GM12878 (cell line): ENCODE measurements at regions not wholly inside any gene's neighbourhood (a gene's known extent, or its start where the extent isn't known, plus 50 kb on each side); places are given as distances from the start of the nearest gene placed in this dataset.

Experiments used
- ATAC-seq: fragments of 200-7000 bp; cut with Tn5 transposase; 3 replicates; pipeline ENCODE4 v1.9.1; 2020; ENCODE audit warnings: mild to moderate bottlenecking, moderate library complexity
- BruUV-seq: library from RNA; stranded (reverse); fragments of 400-500 nt; replicated peaks from 2 replicates; lab custom pipeline; 2021; lab: Mats Ljungman, UMichigan
- CTCF ChIA-PET: fragments of 300-600 bp; sonication (Branson Sonifier 250); formaldehyde crosslinking; extraction: SDS; loops from one replicate; lab custom pipeline; 2021; ENCODE audit warnings: inconsistent platforms; lab: Yijun Ruan, JAX
- POLR2A ChIA-PET: fragments of 350-600 bp; formaldehyde crosslinking; extraction: SDS; loops from one replicate; lab custom pipeline; 2021; ENCODE audit warnings: inconsistent platforms; lab: Charles Lee
- RAD21 ChIA-PET: fragments of 300-600 bp; sonication (Branson Sonifier 250); formaldehyde crosslinking; loops from one replicate; lab custom pipeline; 2023; ENCODE audit warnings: antibody characterized with exemption; ENCODE audit not compliant: unreplicated experiment; lab: Charles Lee
- SMC1A ChIA-PET: fragments of 300-600 bp; sonication (Branson Sonifier 250); formaldehyde crosslinking; loops from one replicate; lab custom pipeline; 2023; ENCODE audit not compliant: unreplicated experiment, uncharacterized antibody; lab: Charles Lee
- DNase-seq: peaks from one replicate; pipeline ENCODE4 v3.0.0-alpha.2; 2011; ENCODE audit warnings: low read depth, low spot score
- FAIRE-seq: peaks from 3 replicates; lab custom pipeline; 2011; peaks lifted over from hg19 to GRCh38; lab: Jason Lieb, UNC
- H2AFZ ChIP-seq: 2 replicates; pipeline ENCODE4 v1.6.0; 2011; ENCODE audit warnings: low read depth, low read length, control low read depth; ENCODE audit not compliant: control insufficient read depth
- H3K27ac ChIP-seq: 2 replicates; pipeline ENCODE4 v1.5.1; 2011; ENCODE audit warnings: control low read depth; ENCODE audit not compliant: control insufficient read depth, insufficient read depth
- H3K27me3 ChIP-seq, 2 experiments: replicated peaks in 1 of 2; 2 replicates each; pipeline versions ENCODE4 v1.6.0 to v1.6.1; 2011; ENCODE audit warnings: low read length in 1 of 2; ENCODE audit not compliant: control insufficient read depth in 2 of 2, insufficient read depth in 2 of 2
- H3K36me3 ChIP-seq, 2 experiments: 2 replicates each; pipeline ENCODE4 v1.5.1; 2011; ENCODE audit warnings: low read length in 1 of 2; ENCODE audit not compliant: control insufficient read depth in 2 of 2, insufficient read depth in 2 of 2
- H3K4me1 ChIP-seq: 2 replicates; pipeline ENCODE4 v1.6.1; 2011; ENCODE audit warnings: mild to moderate bottlenecking, low read length, moderate library complexity, mixed read lengths; ENCODE audit not compliant: control insufficient read depth, insufficient read depth
- H3K4me2 ChIP-seq: 2 replicates; pipeline ENCODE4 v1.6.0; 2011; ENCODE audit warnings: control low read depth; ENCODE audit not compliant: control insufficient read depth, insufficient read depth
- H3K4me3 ChIP-seq: fragments of 200-600 bp; sonication (generic); 2 replicates; pipeline ENCODE4 v1.5.1; 2016
- H3K79me2 ChIP-seq: 2 replicates; pipeline ENCODE4 v1.6.0; 2011; ENCODE audit warnings: low read length; ENCODE audit not compliant: control insufficient read depth, insufficient read depth
- H3K9ac ChIP-seq: 2 replicates; pipeline ENCODE4 v1.8.0; 2011; ENCODE audit warnings: low read length, control low read depth, mixed read lengths; ENCODE audit not compliant: control insufficient read depth, insufficient read depth
- H3K9me3 ChIP-seq: replicated peaks from 3 replicates; pipeline ENCODE4 v1.5.1; 2011; ENCODE audit warnings: mild to moderate bottlenecking, low read length; ENCODE audit not compliant: control insufficient read depth, insufficient read depth
- H4K20me1 ChIP-seq: 2 replicates; pipeline ENCODE4 v1.6.0; 2011; ENCODE audit not compliant: control insufficient read depth, insufficient read depth
- ASH2L ChIP-seq: fragments of 300-600, 200-600 bp; sonication (generic); IDR thresholded peaks from 2 replicates; pipeline ENCODE4 v1.6.1; 2017; ENCODE audit warnings: low read depth, mild to moderate bottlenecking, borderline replicate concordance
- CBX5 ChIP-seq: sonication (generic); IDR thresholded peaks from 2 replicates; pipeline ENCODE4 v1.6.1; 2016; ENCODE audit warnings: low read depth, moderate library complexity, mild to moderate bottlenecking, inconsistent platforms
- CEBPB ChIP-seq, 2 experiments: fragments of 150-350 bp in 1 of 2; IDR thresholded peaks; 2 replicates each; pipeline ENCODE4 v1.6.1; 2012 to 2014; ENCODE audit warnings: low read depth in 2 of 2, low read length in 2 of 2, borderline replicate concordance in 1 of 2, inconsistent platforms in 1 of 2
- EED ChIP-seq: sonication (generic); IDR thresholded peaks from 2 replicates; pipeline ENCODE4 v1.6.1; 2016; ENCODE audit warnings: antibody characterized with exemption, low read depth
- EP300 ChIP-seq, 2 experiments: fragments of 150-350 bp in 1 of 2; IDR thresholded peaks; 2 replicates each; pipeline ENCODE4 v1.6.1; 2011 to 2012; ENCODE audit warnings: low read depth in 2 of 2, low read length in 2 of 2, borderline replicate concordance in 1 of 2, improper control_type of control experiment in 1 of 2, inconsistent platforms in 1 of 2; ENCODE audit not compliant: control insufficient read depth in 1 of 2
- FOS ChIP-seq: IDR thresholded peaks from 3 replicates; pipeline ENCODE4 v1.6.1; 2011; ENCODE audit warnings: borderline replicate concordance; ENCODE audit not compliant: insufficient read length; ENCODE audit errors: extremely low read depth
- FOXK2 ChIP-seq: fragments of 450-650 bp; IDR thresholded peaks from 2 replicates; pipeline ENCODE4 v1.6.1; 2017; ENCODE audit warnings: mild to moderate bottlenecking, moderate library complexity
- GATAD2B ChIP-seq: fragments of 450-650 bp; conservative IDR thresholded peaks from 2 replicates; pipeline ENCODE4 v1.6.1; 2017; ENCODE audit warnings: low read depth, mild to moderate bottlenecking, moderate library complexity
- HDAC6 ChIP-seq: fragments of 200-600 bp; sonication (generic); IDR thresholded peaks from one replicate; pipeline ENCODE4 v1.8.0; 2017; ENCODE audit warnings: antibody characterized with exemption; ENCODE audit not compliant: unreplicated experiment
- HDGF ChIP-seq: fragments of 450-650 bp; IDR thresholded peaks from 2 replicates; pipeline ENCODE4 v1.6.1; 2016; ENCODE audit warnings: antibody characterized with exemption
- KAT2A ChIP-seq: conservative IDR thresholded peaks from 2 replicates; pipeline ENCODE4 v1.6.1; 2011; ENCODE audit warnings: low read depth, low read length; ENCODE audit not compliant: control insufficient read depth
- MEF2B ChIP-seq: fragments of 450-650 bp; IDR thresholded peaks from 2 replicates; pipeline ENCODE4 v1.6.1; 2018; ENCODE audit warnings: mild to moderate bottlenecking, moderate library complexity; ENCODE audit not compliant: partially characterized antibody, poor library complexity, severe bottlenecking
- MTA2 ChIP-seq: fragments of 450-650 bp; IDR thresholded peaks from 2 replicates; pipeline ENCODE4 v1.6.1; 2016; ENCODE audit warnings: low read depth, mild to moderate bottlenecking, moderate library complexity
- SREBF1 ChIP-seq: IDR thresholded peaks from 2 replicates; pipeline ENCODE4 v1.6.1; 2012; ENCODE audit warnings: mild to moderate bottlenecking, low read length
- SUPT20H ChIP-seq: IDR thresholded peaks from 2 replicates; pipeline ENCODE4 v1.6.1; 2011; ENCODE audit warnings: low read depth, mild to moderate bottlenecking, low read length, moderate library complexity, borderline replicate concordance; ENCODE audit not compliant: control insufficient read depth
- WGBS: methylation state at CpG from one replicate; pipeline ENCODE4 v1.1.6; 2016; ENCODE audit warnings: low lambda C conversion rate; ENCODE audit not compliant: insufficient replicate concordance, insufficient coverage; ENCODE audit errors: missing lambda C conversion rate; 5-methylcytosine and 5-hydroxymethylcytosine counted together
- in situ Hi-C: fragments of 300-500 bp; cut with MboI; formaldehyde crosslinking; loops from 9 replicates; pipeline ENCODE4 v1.14.3; 2018; ENCODE audit warnings: mixed read lengths
- intact Hi-C: fragments of 100-400 bp; cut with micrococcal nuclease; formaldehyde crosslinking; loops from one replicate; pipeline ENCODE4 v1.14.2; 2022; ENCODE audit not compliant: unreplicated experiment
- TF ChIP-seq, protein P1 (sequence below): fragments of 450-650 bp; IDR thresholded peaks from 2 replicates; pipeline ENCODE4 v1.6.1; 2016; ENCODE audit warnings: mild to moderate bottlenecking, moderate library complexity, borderline replicate concordance
- TF ChIP-seq, protein P2 (sequence below): fragments of 450-650 bp; IDR thresholded peaks from 2 replicates; pipeline ENCODE4 v1.6.1; 2017; ENCODE audit warnings: borderline replicate concordance
- TF ChIP-seq, protein P3 (sequence below): IDR thresholded peaks from 2 replicates; pipeline ENCODE4 v1.6.1; 2012; ENCODE audit warnings: low read depth, low read length, improper control_type of control experiment

DNA sequence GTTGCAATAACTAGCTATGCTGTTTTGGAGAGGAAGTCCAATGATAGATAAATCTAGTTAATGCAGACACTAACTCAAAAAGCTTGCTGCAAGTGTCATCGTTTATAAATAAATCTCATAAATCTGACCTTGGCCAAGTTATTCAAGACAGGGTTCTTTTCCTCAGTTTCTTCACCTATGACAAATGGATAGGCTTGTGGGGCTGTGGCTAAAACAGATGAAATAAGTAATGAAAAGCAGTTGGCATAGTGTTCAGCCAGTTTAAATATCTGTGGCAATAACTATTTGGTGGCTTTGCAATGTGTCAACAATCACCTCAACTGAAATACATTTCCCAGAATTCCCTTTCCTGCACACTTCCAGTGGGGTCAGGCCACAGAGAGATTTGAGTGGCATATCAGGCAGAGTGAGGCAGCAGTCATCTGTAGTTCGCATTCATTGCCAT, 169.9 kb downstream of the DYRK2 start (continued):
- TF ChIP-seq, protein P1, sequence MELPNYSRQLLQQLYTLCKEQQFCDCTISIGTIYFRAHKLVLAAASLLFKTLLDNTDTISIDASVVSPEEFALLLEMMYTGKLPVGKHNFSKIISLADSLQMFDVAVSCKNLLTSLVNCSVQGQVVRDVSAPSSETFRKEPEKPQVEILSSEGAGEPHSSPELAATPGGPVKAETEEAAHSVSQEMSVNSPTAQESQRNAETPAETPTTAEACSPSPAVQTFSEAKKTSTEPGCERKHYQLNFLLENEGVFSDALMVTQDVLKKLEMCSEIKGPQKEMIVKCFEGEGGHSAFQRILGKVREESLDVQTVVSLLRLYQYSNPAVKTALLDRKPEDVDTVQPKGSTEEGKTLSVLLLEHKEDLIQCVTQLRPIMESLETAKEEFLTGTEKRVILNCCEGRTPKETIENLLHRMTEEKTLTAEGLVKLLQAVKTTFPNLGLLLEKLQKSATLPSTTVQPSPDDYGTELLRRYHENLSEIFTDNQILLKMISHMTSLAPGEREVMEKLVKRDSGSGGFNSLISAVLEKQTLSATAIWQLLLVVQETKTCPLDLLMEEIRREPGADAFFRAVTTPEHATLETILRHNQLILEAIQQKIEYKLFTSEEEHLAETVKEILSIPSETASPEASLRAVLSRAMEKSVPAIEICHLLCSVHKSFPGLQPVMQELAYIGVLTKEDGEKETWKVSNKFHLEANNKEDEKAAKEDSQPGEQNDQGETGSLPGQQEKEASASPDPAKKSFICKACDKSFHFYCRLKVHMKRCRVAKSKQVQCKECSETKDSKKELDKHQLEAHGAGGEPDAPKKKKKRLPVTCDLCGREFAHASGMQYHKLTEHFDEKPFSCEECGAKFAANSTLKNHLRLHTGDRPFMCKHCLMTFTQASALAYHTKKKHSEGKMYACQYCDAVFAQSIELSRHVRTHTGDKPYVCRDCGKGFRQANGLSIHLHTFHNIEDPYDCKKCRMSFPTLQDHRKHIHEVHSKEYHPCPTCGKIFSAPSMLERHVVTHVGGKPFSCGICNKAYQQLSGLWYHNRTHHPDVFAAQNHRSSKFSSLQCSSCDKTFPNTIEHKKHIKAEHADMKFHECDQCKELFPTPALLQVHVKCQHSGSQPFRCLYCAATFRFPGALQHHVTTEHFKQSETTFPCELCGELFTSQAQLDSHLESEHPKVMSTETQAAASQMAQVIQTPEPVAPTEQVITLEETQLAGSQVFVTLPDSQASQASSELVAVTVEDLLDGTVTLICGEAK: no peak
- TF ChIP-seq, protein P2, sequence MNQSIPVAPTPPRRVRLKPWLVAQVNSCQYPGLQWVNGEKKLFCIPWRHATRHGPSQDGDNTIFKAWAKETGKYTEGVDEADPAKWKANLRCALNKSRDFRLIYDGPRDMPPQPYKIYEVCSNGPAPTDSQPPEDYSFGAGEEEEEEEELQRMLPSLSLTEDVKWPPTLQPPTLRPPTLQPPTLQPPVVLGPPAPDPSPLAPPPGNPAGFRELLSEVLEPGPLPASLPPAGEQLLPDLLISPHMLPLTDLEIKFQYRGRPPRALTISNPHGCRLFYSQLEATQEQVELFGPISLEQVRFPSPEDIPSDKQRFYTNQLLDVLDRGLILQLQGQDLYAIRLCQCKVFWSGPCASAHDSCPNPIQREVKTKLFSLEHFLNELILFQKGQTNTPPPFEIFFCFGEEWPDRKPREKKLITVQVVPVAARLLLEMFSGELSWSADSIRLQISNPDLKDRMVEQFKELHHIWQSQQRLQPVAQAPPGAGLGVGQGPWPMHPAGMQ: no peak

DNA sequence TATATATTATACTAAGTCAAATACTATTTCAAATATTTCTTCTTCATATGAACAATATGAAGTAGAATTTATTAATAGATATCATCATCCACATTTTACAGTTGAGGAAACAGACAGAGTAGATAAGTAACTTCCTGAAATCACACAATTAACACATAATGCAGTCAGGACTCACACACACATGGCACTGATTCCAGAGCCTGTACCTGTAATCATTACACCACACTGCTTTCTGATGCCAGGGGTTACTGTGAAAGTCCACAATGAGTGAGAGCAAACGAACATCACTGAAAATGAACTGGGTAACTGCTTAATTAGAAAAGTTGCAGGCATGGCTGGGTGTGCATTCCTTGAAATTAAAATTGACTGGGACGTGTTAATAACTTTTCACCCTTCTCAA, 169.3 kb upstream of the IFNG-AS1 start:
- ChIA-PET CTCF (no interaction called here), POLR2A (interaction anchor here (0.7 kb wide), 1 partner anchor 9 kb away, joined by 4 read pairs; no protein-coding TSS in a partner anchor), SMC1A (no interaction called here), RAD21 (no interaction called here)
- Histone ChIP-seq H3K79me2 (no peaks in the 10 kb centered on the region), H2AFZ (no peak overlapping the region), H3K4me3 (no peak overlapping the region), H4K20me1 (no peaks in the 10 kb centered on the region), H3K4me2 (no peak overlapping the region), H3K9me3 (no peaks in the 10 kb centered on the region; the same call in 2 of the 3 replicates), H3K36me3 (no peaks in the 10 kb centered on the region), H3K4me1 (no peaks in the 10 kb centered on the region), H3K9ac (no peak overlapping the region), H3K27me3 (no peaks in the 10 kb centered on the region), H3K27ac (no peak overlapping the region)
- DNase-seq (no peak), FAIRE-seq (no peak), ATAC-seq (no peak)
- BruUV-seq: no TSS peak
- WGBS: 0% methylated on average over 2 of the region's 2 CpGs
- intact Hi-C loops: no loop called here
- in situ Hi-C loops: no loop called here
- no peak for TF ChIP-seq KAT2A
- TF ChIP-seq, protein P3, sequence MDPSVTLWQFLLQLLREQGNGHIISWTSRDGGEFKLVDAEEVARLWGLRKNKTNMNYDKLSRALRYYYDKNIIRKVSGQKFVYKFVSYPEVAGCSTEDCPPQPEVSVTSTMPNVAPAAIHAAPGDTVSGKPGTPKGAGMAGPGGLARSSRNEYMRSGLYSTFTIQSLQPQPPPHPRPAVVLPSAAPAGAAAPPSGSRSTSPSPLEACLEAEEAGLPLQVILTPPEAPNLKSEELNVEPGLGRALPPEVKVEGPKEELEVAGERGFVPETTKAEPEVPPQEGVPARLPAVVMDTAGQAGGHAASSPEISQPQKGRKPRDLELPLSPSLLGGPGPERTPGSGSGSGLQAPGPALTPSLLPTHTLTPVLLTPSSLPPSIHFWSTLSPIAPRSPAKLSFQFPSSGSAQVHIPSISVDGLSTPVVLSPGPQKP: no peak
- no peak for TF ChIP-seq EED
- no peak for TF ChIP-seq MTA2
- no peak for TF ChIP-seq CEBPB (IDR thresholded peaks at IDR 0.05; ENCODE audit: borderline replicate concordance in 1 of 2, low read depth in 2 of 2, low read length in 2 of 2)
- no peak for TF ChIP-seq EP300 (IDR thresholded peaks at IDR 0.05; ENCODE audit: borderline replicate concordance in 1 of 2, control insufficient read depth in 1 of 2, low read depth in 2 of 2, low read length in 2 of 2)
- TF ChIP-seq CBX5: no peak
- no peak for TF ChIP-seq HDAC6
- TF ChIP-seq GATAD2B: no peak
- TF ChIP-seq HDGF: no peak
- no peak for TF ChIP-seq SUPT20H
- no peak for TF ChIP-seq MEF2B
- TF ChIP-seq FOS: no peak
- TF ChIP-seq SREBF1: no peak
- TF ChIP-seq FOXK2: no peak
- TF ChIP-seq ASH2L: no peak
